ENCODE measurements at regions not wholly inside any gene's neighbourhood (a gene's known extent, or its start where the extent isn't known, plus 50 kb on each side); places are given as distances from the start of the nearest gene placed in this dataset.

GRCh38 chr4:164204434-164204833, 549.5 kb upstream of the SMIM31 start:
- TF ChIP-seq ZFX (IDR thresholded peaks at IDR 0.05; ENCODE audit: borderline replicate concordance) (no peak), CTCF (IDR thresholded peaks at IDR 0.05) (no peak)
- no peak overlapping the region for H3K27ac ChIP-seq

GRCh38 chr4:164207460-164207859, 546.5 kb upstream of the SMIM31 start:
- TF ChIP-seq CTCF (IDR thresholded peaks at IDR 0.05), result no peak
- no peak for TF ChIP-seq ZFX (IDR thresholded peaks at IDR 0.05; ENCODE audit: borderline replicate concordance)
- no peak overlapping the region for H3K27ac ChIP-seq

GRCh38 chr4:164210377-164210776, 543.6 kb upstream of the SMIM31 start:
- H3K27ac ChIP-seq, result no peak overlapping the region
- no peak for TF ChIP-seq CTCF (IDR thresholded peaks at IDR 0.05)
- TF ChIP-seq ZFX (IDR thresholded peaks at IDR 0.05; ENCODE audit: borderline replicate concordance), result no peak

GRCh38 chr4:164212134-164212533, 541.8 kb upstream of the SMIM31 start:
- no peak overlapping the region for H3K27ac ChIP-seq
- TF ChIP-seq ZFX (IDR thresholded peaks at IDR 0.05; ENCODE audit: borderline replicate concordance), result no peak

GRCh38 chr4:164212714-164213113, 541.2 kb upstream of the SMIM31 start:
- TF ChIP-seq CTCF (IDR thresholded peaks at IDR 0.05), result no peak
- no peak for TF ChIP-seq ZFX (IDR thresholded peaks at IDR 0.05; ENCODE audit: borderline replicate concordance)
- no peak overlapping the region for H3K27ac ChIP-seq

GRCh38 chr4:164215113-164215741, 538.7 kb upstream of the SMIM31 start:
- no peak overlapping the region for H3K27ac ChIP-seq
- TF ChIP-seq ZFX (IDR thresholded peaks at IDR 0.05; ENCODE audit: borderline replicate concordance) (no peak), CTCF (IDR thresholded peaks at IDR 0.05) (no peak)

- TF ChIP-seq CTCF (IDR thresholded peaks at IDR 0.05), result no peak
- TF ChIP-seq ZFX (IDR thresholded peaks at IDR 0.05; ENCODE audit: borderline replicate concordance), result no peak
- no peak overlapping the region for H3K27ac ChIP-seq
These were observed 532.3 kb upstream of the SMIM31 start for GRCh38 chr4:164221631-164222030.

- no peak for TF ChIP-seq ZFX (IDR thresholded peaks at IDR 0.05; ENCODE audit: borderline replicate concordance)
- no peak for TF ChIP-seq CTCF (IDR thresholded peaks at IDR 0.05)
These were observed 529.1 kb upstream of the SMIM31 start for GRCh38 chr4:164224871-164225270.

More at GRCh38 chr4:164224871-164225270, 529.1 kb upstream of the SMIM31 start:
- no peak overlapping the region for H3K27ac ChIP-seq

Measured in 22Rv1 (cell line).